MM.1S (cell line): ENCODE measurements at regions not wholly inside any gene's neighbourhood (a gene's known extent, or its start where the extent isn't known, plus 50 kb on each side); places are given as distances from the start of the nearest gene placed in this dataset.
"Not testable (repeated sequence)": the region's sequence is repeated elsewhere in the genome, so short reads cannot be mapped to it uniquely, and the experiment has no call there.

Source experiments
- DNase-seq: peaks from one replicate; pipeline ENCODE4 v3.0.0-alpha.2; 2015
- H2AFZ ChIP-seq: fragments of 300-600 bp; sonication (generic); 2 replicates; pipeline ENCODE4 v1.6.0; 2016; ENCODE audit warnings: antibody characterized with exemption, low read length
- H3F3A ChIP-seq: fragments of 300-600 bp; sonication (generic); 2 replicates; pipeline ENCODE4 v1.6.1; 2016; ENCODE audit warnings: mild to moderate bottlenecking, antibody characterized with exemption, low read length, moderate library complexity, mixed read lengths; ENCODE audit not compliant: insufficient read depth
- H3K27ac ChIP-seq: fragments of 300-600 bp; sonication (generic); 2 replicates; pipeline ENCODE4 v1.5.1; 2016; ENCODE audit warnings: mild to moderate bottlenecking, low read length
- H3K27me3 ChIP-seq: fragments of 300-600 bp; sonication (generic); replicated peaks from 2 replicates; pipeline ENCODE4 v1.6.0; 2016; ENCODE audit warnings: low read length; ENCODE audit not compliant: insufficient read depth
- H3K36me3 ChIP-seq: fragments of 300-600 bp; sonication (generic); replicated peaks from 2 replicates; pipeline ENCODE4 v1.6.1; 2016; ENCODE audit warnings: mild to moderate bottlenecking, low read length, mixed read lengths; ENCODE audit not compliant: insufficient read depth
- H3K4me1 ChIP-seq: fragments of 300-600 bp; sonication (generic); 2 replicates; pipeline ENCODE4 v1.6.1; 2016; ENCODE audit warnings: low read length, mixed read lengths
- H3K4me2 ChIP-seq: fragments of 300-600 bp; sonication (generic); 2 replicates; pipeline ENCODE4 v1.6.0; 2016; ENCODE audit warnings: low read depth, low read length
- H3K4me3 ChIP-seq: fragments of 300-600 bp; sonication (generic); 2 replicates; pipeline ENCODE4 v1.5.1; 2016; ENCODE audit warnings: low read length, mixed read lengths
- H3K79me2 ChIP-seq: fragments of 300-600 bp; sonication (generic); 2 replicates; pipeline ENCODE4 v1.6.1; 2016; ENCODE audit warnings: mixed run types, low read length, mixed read lengths
- H3K9ac ChIP-seq: fragments of 300-600 bp; sonication (generic); 2 replicates; pipeline ENCODE4 v1.6.1; 2016; ENCODE audit warnings: low read length, mixed read lengths
- H3K9me2 ChIP-seq: fragments of 300-600 bp; sonication (generic); replicated peaks from 2 replicates; pipeline ENCODE4 v1.6.1; 2016; ENCODE audit warnings: mild to moderate bottlenecking, low read length, mixed read lengths; ENCODE audit not compliant: insufficient read depth
- H3K9me3 ChIP-seq: fragments of 300-600 bp; sonication (generic); replicated peaks from 2 replicates; pipeline ENCODE4 v1.6.1; 2016; ENCODE audit warnings: mild to moderate bottlenecking, low read length, mixed read lengths; ENCODE audit not compliant: insufficient read depth
- H4K20me1 ChIP-seq: fragments of 300-600 bp; sonication (generic); 2 replicates; pipeline ENCODE4 v1.6.1; 2016; ENCODE audit warnings: mild to moderate bottlenecking, low read length, moderate library complexity, mixed read lengths; ENCODE audit not compliant: insufficient read depth
- EZH2 ChIP-seq: fragments of 300-600 bp; sonication (generic); optimal IDR thresholded peaks from 2 replicates; pipeline ENCODE3; 2017; ENCODE audit warnings: low read depth, mild to moderate bottlenecking, antibody characterized with exemption, low read length, mixed read lengths
- EZH2phosphoT487 ChIP-seq: fragments of 300-600 bp; sonication (generic); IDR thresholded peaks from 2 replicates; pipeline ENCODE4 v1.6.1; 2018; ENCODE audit warnings: antibody characterized with exemption, low read length
- TF ChIP-seq, protein P1 (sequence below): fragments of 300-600 bp; sonication (generic); IDR thresholded peaks from 2 replicates; pipeline ENCODE4 v1.5.1; 2016; ENCODE audit warnings: antibody characterized with exemption, low read length, mixed read lengths

DNA sequence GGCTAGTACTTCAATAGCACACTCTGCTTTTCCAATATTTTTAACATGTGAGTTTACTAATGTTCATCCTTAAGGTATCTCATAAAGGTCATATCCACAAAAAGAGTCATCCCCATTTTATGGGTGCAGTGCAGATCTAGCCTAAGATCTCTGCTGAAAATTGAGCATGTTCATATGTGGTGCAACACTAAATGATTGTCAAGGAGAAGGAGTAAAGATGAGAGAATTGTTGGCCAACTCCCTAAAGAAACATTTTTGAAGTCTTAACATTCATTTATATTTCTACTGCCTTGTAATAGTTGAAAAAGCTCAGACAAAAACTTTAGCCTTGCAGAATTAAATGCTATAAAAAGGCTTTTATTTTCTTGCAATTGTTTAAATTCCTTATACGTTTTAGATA is 1159.6 kb downstream of the TBL1XR1 start:
- no peaks in the 10 kb centered on the region for H3K79me2 ChIP-seq
- no peak overlapping the region for H3K4me2 ChIP-seq
- H3K27ac ChIP-seq, result no peak overlapping the region
- no peak overlapping the region for H2AFZ ChIP-seq
- TF ChIP-seq EZH2 (no peak), EZH2phosphoT487 (no peak)
- TF ChIP-seq, protein P1, sequence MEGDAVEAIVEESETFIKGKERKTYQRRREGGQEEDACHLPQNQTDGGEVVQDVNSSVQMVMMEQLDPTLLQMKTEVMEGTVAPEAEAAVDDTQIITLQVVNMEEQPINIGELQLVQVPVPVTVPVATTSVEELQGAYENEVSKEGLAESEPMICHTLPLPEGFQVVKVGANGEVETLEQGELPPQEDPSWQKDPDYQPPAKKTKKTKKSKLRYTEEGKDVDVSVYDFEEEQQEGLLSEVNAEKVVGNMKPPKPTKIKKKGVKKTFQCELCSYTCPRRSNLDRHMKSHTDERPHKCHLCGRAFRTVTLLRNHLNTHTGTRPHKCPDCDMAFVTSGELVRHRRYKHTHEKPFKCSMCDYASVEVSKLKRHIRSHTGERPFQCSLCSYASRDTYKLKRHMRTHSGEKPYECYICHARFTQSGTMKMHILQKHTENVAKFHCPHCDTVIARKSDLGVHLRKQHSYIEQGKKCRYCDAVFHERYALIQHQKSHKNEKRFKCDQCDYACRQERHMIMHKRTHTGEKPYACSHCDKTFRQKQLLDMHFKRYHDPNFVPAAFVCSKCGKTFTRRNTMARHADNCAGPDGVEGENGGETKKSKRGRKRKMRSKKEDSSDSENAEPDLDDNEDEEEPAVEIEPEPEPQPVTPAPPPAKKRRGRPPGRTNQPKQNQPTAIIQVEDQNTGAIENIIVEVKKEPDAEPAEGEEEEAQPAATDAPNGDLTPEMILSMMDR, result no peak
- no peaks in the 10 kb centered on the region for H4K20me1 ChIP-seq
- DNase-seq, result no peak
- no peaks in the 10 kb centered on the region for H3K27me3 ChIP-seq
- no peaks in the 10 kb centered on the region for H3K9me3 ChIP-seq
- no peaks in the 10 kb centered on the region for H3K4me1 ChIP-seq
- H3K36me3 ChIP-seq, result no peaks in the 10 kb centered on the region
- no peak overlapping the region for H3K9ac ChIP-seq
- H3K4me3 ChIP-seq, result no peak overlapping the region
- no peaks in the 10 kb centered on the region for H3K9me2 ChIP-seq
- H3F3A ChIP-seq, result no peaks in the 10 kb centered on the region

DNA sequence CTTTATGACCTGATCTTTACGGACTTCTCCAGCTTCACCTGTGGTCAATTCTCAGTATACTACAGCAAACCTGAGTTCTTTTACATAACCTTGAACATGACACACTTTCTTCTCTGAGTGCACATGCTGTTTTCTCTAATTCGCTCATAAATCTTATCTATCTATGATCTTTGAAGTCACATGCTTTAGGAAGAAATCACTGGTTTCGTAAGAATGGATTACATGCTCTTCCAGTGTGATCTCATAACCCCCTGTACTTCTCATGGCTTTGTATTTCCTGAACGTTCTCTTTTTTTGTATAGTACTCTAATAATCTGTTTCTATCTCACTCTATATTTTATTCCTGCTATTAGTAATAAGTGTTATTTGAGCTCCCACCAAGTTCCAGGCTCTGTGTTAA is 1165.2 kb downstream of the TBL1XR1 start:
- Histone ChIP-seq H4K20me1 (no peaks in the 10 kb centered on the region), H3K27me3 (no peaks in the 10 kb centered on the region), H3K4me3 (no peak overlapping the region), H3K36me3 (no peaks in the 10 kb centered on the region), H3K27ac (no peak overlapping the region), H3K9me2 (no peaks in the 10 kb centered on the region), H3K9me3 (no peaks in the 10 kb centered on the region), H3K4me2 (no peak overlapping the region), H3K9ac (no peak overlapping the region), H3K79me2 (no peaks in the 10 kb centered on the region), H3K4me1 (no peaks in the 10 kb centered on the region), H3F3A (no peaks in the 10 kb centered on the region), H2AFZ (no peak overlapping the region)
- TF ChIP-seq EZH2 (no peak), EZH2phosphoT487 (no peak)
- TF ChIP-seq, protein P1, result no peak
- no peak for DNase-seq

DNA sequence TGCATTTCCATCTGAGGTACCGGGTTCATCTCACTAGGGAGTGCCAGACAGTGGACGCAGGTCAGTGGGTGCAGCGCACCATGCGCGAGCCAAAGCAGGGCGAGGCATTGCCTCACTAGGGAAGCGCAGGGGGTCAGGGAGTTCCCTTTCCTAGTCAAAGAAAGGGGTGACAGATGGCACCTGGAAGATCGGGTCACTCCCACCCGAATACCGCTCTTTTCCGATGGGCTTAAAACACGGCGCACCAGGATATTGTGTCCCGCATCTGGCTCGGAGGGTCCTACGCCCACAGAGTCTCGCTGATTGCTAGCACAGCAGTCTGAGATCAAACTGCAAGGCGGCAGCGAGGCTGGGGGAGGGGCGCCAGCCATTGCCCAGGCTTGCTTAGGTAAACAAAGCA is 1157.1 kb downstream of the NAALADL2 start:
- H3K4me2 ChIP-seq, H3K4me3 ChIP-seq, H3F3A ChIP-seq, DNase-seq, H2AFZ ChIP-seq, H3K9ac ChIP-seq, H3K9me2 ChIP-seq, H3K27me3 ChIP-seq, H4K20me1 ChIP-seq, H3K79me2 ChIP-seq, H3K27ac ChIP-seq, H3K36me3 ChIP-seq, H3K4me1 ChIP-seq, H3K9me3 ChIP-seq: not testable (repeated sequence)

DNA sequence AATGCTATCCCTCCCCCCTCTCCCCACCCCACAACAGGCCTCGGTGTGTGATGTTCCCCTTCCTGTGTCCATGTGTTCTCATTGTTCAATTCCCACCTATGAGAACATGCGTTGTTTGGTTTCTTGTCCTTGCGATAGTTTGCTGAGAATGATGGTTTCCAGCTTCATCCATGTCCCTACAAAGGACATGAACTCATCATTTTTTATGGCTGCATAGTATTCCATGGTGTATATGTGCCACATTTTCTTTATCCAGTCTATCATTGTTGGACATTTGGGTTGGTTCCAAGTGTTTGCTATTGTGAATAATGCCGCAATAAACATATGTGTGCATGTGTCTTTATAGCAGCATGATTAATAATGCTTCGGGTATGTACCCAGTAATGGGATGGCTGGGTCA is 1156.1 kb downstream of the NAALADL2 start:
- H3F3A ChIP-seq, DNase-seq, H3K4me2 ChIP-seq, H4K20me1 ChIP-seq, H3K9ac ChIP-seq, H3K4me3 ChIP-seq, H3K9me2 ChIP-seq, H3K4me1 ChIP-seq, H3K36me3 ChIP-seq, H3K27ac ChIP-seq, H3K79me2 ChIP-seq, H2AFZ ChIP-seq, H3K27me3 ChIP-seq, H3K9me3 ChIP-seq: not testable (repeated sequence)
